ENCODE measurements at regions not wholly inside any gene's neighbourhood (a gene's known extent, or its start where the extent isn't known, plus 50 kb on each side); places are given as distances from the start of the nearest gene placed in this dataset.

- TF ChIP-seq CTCF (IDR thresholded peaks at IDR 0.05), result no peak
- no peak for TF ChIP-seq POLR2A (IDR thresholded peaks at IDR 0.05)
- no peak for TF ChIP-seq EP300 (IDR thresholded peaks at IDR 0.05)
Measured at GRCh38 chr7:16347066-16347826, 74.1 kb downstream of the CRPPA start.
